ENCODE measurements at regions not wholly inside any gene's neighbourhood (a gene's known extent, or its start where the extent isn't known, plus 50 kb on each side); places are given as distances from the start of the nearest gene placed in this dataset.

DNA sequence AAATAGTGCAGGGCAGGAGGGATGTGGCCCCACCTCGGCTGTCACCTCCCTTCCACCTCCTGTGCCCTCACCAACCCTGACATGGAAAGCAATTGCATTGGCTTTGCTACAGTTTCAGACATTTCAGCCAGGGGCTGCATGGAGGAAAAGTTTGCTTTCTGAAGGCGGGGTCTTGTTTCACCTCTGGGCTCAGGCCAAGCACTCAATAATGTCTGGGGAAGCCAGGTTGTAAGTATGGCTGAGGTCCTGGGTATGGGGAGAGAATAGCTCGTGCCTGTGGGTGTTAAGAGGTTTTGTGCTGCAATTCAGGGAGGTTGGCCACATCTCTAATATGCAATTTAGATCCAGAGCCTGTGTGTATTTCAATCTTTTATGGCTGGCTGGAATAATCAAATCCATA lies 238.4 kb upstream of the MKI67 start:
- Mint-ChIP-seq H3K9me3 (no peaks in the 10 kb centered on the region), H3K4me1 (no peaks in the 10 kb centered on the region), H3K4me3 (no peak overlapping the region), H3K27me3 (no peaks in the 10 kb centered on the region), H3K36me3 (ENCODE audit: low read depth) (no peaks in the 10 kb centered on the region), H3K27ac (no peak overlapping the region)
- peak; percentile 24 for DNase-seq
- intact Hi-C loops (cut with micrococcal nuclease), result no loop called here

- H3K27ac Mint-ChIP-seq, result no peak overlapping the region
- H3K4me3 Mint-ChIP-seq, result no peak overlapping the region
- no peaks in the 10 kb centered on the region for H3K36me3 Mint-ChIP-seq (ENCODE audit: low read depth)
- H3K9me3 Mint-ChIP-seq, result no peaks in the 10 kb centered on the region
- peak; percentile 21 for DNase-seq
- H3K27me3 Mint-ChIP-seq, result peaks cover 3% of the 10 kb centered on the region
- intact Hi-C loops (cut with micrococcal nuclease), result no loop called here
- no peaks in the 10 kb centered on the region for H3K4me1 Mint-ChIP-seq
Measured at GRCh38 chr10:128365156-128365725, 239.0 kb upstream of the MKI67 start.

DNA sequence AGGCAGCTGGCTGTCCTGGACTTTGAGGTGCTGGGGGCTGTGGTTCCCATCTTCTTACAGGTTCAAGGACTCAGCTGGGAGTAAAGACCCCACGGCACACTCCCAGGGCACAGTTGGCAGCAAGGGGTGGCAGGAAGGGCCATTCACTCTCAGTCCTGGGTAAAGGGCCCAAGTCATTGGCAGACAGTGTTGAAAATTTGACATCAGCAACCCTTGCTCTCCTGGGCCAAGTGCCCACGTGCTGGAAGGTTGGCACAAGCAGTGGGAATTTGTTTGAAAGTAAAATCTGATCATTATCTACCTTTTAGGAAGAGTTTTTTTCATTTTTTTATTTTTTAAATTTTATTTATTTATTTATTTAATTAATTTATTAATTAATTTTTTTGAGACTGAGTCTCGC lies 241.6 kb upstream of the MKI67 start:
- H3K36me3 Mint-ChIP-seq (ENCODE audit: low read depth), result no peaks in the 10 kb centered on the region
- peaks cover 11% of the 10 kb centered on the region for H3K27me3 Mint-ChIP-seq
- no peaks in the 10 kb centered on the region for H3K9me3 Mint-ChIP-seq
- no peak overlapping the region for H3K4me3 Mint-ChIP-seq
- no peak for DNase-seq
- H3K27ac Mint-ChIP-seq, result no peak overlapping the region
- peaks cover 4% of the 10 kb centered on the region for H3K4me1 Mint-ChIP-seq
- intact Hi-C loops (cut with micrococcal nuclease), result no loop called here

- Mint-ChIP-seq H3K27me3 (peaks cover 11% of the 10 kb centered on the region), H3K36me3 (ENCODE audit: low read depth) (no peaks in the 10 kb centered on the region), H3K9me3 (no peaks in the 10 kb centered on the region), H3K4me3 (no peak overlapping the region), H3K27ac (no peak overlapping the region), H3K4me1 (peaks cover 13% of the 10 kb centered on the region)
- no peak for DNase-seq
- intact Hi-C loops (cut with micrococcal nuclease), result no loop called here
Measured at GRCh38 chr10:128369101-128369650, 243.0 kb upstream of the MKI67 start.

GRCh38 chr10:128373071-128373749 lies 247.0 kb upstream of the MKI67 start:
- intact Hi-C loops (cut with micrococcal nuclease), result no loop called here
- Mint-ChIP-seq H3K36me3 (ENCODE audit: low read depth) (no peaks in the 10 kb centered on the region), H3K9me3 (no peaks in the 10 kb centered on the region), H3K4me1 (peaks cover 13% of the 10 kb centered on the region), H3K4me3 (peak overlapping the region; percentile 29), H3K27me3 (peaks cover 15% of the 10 kb centered on the region), H3K27ac (no peak overlapping the region)
- DNase-seq, result peak; percentile 67

GRCh38 chr10:128373831-128374230 lies 247.6 kb upstream of the MKI67 start:
- Mint-ChIP-seq H3K36me3 (ENCODE audit: low read depth) (no peaks in the 10 kb centered on the region), H3K4me3 (no peak overlapping the region), H3K9me3 (no peaks in the 10 kb centered on the region), H3K27ac (no peak overlapping the region), H3K27me3 (peaks cover 15% of the 10 kb centered on the region), H3K4me1 (peaks cover 13% of the 10 kb centered on the region)
- no peak for DNase-seq
- intact Hi-C loops (cut with micrococcal nuclease), result no loop called here

- H3K27ac Mint-ChIP-seq, result no peak overlapping the region
- intact Hi-C loops (cut with micrococcal nuclease), result no loop called here
- DNase-seq, result no peak
- no peaks in the 10 kb centered on the region for H3K9me3 Mint-ChIP-seq
- no peak overlapping the region for H3K4me3 Mint-ChIP-seq
- peaks cover 13% of the 10 kb centered on the region for H3K4me1 Mint-ChIP-seq
- H3K36me3 Mint-ChIP-seq (ENCODE audit: low read depth), result no peaks in the 10 kb centered on the region
- peaks cover 13% of the 10 kb centered on the region for H3K27me3 Mint-ChIP-seq
Measured at GRCh38 chr10:128375171-128375570, 248.9 kb upstream of the MKI67 start.

GRCh38 chr10:128377364-128377987 lies 251.3 kb upstream of the MKI67 start:
- no peak overlapping the region for H3K4me3 Mint-ChIP-seq
- DNase-seq, result no peak
- intact Hi-C loops (cut with micrococcal nuclease), result no loop called here
- no peaks in the 10 kb centered on the region for H3K36me3 Mint-ChIP-seq (ENCODE audit: low read depth)
- H3K27me3 Mint-ChIP-seq, result peaks cover 4% of the 10 kb centered on the region
- no peak overlapping the region for H3K27ac Mint-ChIP-seq
- H3K9me3 Mint-ChIP-seq, result no peaks in the 10 kb centered on the region
- peaks cover 9% of the 10 kb centered on the region for H3K4me1 Mint-ChIP-seq

DNA sequence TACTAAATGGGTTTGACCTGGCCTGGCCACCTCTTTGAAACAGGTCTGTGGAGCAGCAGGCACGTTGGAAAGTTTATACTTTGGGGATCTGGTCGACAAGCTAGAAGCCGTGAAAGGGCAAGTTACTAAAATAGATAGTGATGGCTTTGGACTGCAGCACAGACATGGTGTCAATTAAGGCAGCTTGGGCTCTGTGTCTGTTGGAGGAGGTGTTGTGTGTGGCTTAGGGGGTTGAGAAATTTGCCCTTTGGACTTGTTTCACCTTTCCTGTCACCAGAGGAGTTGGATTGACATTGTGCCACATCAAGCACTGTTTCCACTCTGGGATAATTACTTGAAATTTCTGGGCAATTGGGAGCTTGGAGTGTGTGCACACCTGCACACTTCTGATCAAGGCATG lies 251.8 kb upstream of the MKI67 start:
- Mint-ChIP-seq H3K4me3 (no peak overlapping the region), H3K27ac (no peak overlapping the region), H3K9me3 (no peaks in the 10 kb centered on the region), H3K27me3 (peaks cover 4% of the 10 kb centered on the region), H3K4me1 (peaks cover 7% of the 10 kb centered on the region), H3K36me3 (ENCODE audit: low read depth) (no peaks in the 10 kb centered on the region)
- DNase-seq, result no peak
- intact Hi-C loops (cut with micrococcal nuclease), result no loop called here

DNA sequence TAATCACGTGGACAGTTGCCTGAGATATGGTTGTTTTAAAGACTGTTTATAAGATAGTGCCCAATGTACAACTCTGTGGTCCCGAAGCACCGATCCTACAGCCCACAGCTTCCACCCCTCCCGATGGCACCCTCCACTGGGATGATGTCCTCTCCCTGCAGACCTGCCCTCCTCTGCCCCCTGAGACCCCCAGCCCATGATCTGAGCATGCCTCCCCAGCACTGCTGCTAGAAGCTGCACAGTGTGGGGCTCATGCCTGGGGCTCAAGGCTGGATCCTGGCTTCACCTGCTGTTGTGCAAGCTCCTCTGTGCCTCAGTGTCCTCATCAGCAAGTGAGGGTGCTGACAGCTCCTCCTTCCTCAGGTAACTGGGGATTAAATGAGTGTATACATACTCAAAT lies 254.7 kb upstream of the MKI67 start:
- no peaks in the 10 kb centered on the region for H3K9me3 Mint-ChIP-seq
- H3K27ac Mint-ChIP-seq, result no peak overlapping the region
- intact Hi-C loops (cut with micrococcal nuclease), result no loop called here
- H3K4me1 Mint-ChIP-seq, result no peaks in the 10 kb centered on the region
- H3K36me3 Mint-ChIP-seq (ENCODE audit: low read depth), result no peaks in the 10 kb centered on the region
- H3K27me3 Mint-ChIP-seq, result peaks cover 3% of the 10 kb centered on the region
- no peak overlapping the region for H3K4me3 Mint-ChIP-seq
- no peak for DNase-seq

GRCh38 chr10:128382225-128382624 lies 256.0 kb upstream of the MKI67 start:
- H3K27ac Mint-ChIP-seq, result no peak overlapping the region
- DNase-seq, result no peak
- H3K9me3 Mint-ChIP-seq, result no peaks in the 10 kb centered on the region
- no peaks in the 10 kb centered on the region for H3K36me3 Mint-ChIP-seq (ENCODE audit: low read depth)
- intact Hi-C loops (cut with micrococcal nuclease), result no loop called here
- H3K4me3 Mint-ChIP-seq, result no peak overlapping the region
- no peaks in the 10 kb centered on the region for H3K4me1 Mint-ChIP-seq
- H3K27me3 Mint-ChIP-seq, result no peaks in the 10 kb centered on the region

DNA sequence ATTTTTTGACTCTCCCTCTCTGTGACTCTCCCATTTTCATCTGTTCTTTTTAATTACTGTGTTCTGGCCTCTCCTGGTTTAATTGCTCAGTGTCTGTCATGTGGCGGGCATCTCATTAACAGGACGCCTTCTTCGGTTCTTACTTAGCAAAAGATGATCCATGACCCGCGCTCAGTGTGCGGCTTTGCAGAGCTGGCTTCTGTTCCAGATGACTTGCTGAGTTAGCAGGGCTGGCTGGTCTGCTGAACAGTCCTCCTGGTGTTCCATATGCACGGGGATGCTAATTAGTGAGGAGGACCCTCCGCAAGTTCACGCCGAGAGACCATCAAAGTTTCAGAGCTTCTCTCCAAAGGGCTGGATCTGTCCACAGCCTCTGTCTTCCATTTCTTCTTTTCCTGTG lies 258.6 kb upstream of the MKI67 start:
- intact Hi-C loops (cut with micrococcal nuclease), result no loop called here
- Mint-ChIP-seq H3K9me3 (no peaks in the 10 kb centered on the region), H3K4me1 (no peaks in the 10 kb centered on the region), H3K27me3 (no peaks in the 10 kb centered on the region), H3K4me3 (no peak overlapping the region), H3K36me3 (ENCODE audit: low read depth) (no peaks in the 10 kb centered on the region), H3K27ac (no peak overlapping the region)
- DNase-seq, result no peak

DNA sequence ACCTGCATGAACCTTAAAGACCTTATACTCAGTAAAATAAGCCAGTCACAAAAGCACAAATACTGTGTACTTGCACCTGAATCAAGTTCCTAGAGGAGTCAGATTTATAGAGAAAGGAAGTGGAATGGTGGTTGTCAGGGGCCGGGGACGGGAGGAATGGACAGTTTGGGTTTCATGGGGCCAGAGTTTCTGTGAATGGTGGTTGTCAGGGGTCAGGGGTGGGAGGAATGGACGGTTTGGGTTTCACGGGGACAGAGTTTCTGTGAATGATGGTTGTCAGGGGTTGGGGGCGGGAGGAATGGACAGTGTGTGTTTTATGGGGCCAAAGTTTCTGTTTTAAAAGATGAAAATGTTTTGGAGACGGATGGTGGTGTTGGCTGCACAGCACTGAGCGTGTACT lies 260.0 kb upstream of the MKI67 start:
- no peaks in the 10 kb centered on the region for H3K36me3 Mint-ChIP-seq (ENCODE audit: low read depth)
- no peaks in the 10 kb centered on the region for H3K9me3 Mint-ChIP-seq
- no peak for DNase-seq
- intact Hi-C loops (cut with micrococcal nuclease), result no loop called here
- no peaks in the 10 kb centered on the region for H3K4me1 Mint-ChIP-seq
- no peak overlapping the region for H3K4me3 Mint-ChIP-seq
- H3K27ac Mint-ChIP-seq, result no peak overlapping the region
- H3K27me3 Mint-ChIP-seq, result no peaks in the 10 kb centered on the region

DNA sequence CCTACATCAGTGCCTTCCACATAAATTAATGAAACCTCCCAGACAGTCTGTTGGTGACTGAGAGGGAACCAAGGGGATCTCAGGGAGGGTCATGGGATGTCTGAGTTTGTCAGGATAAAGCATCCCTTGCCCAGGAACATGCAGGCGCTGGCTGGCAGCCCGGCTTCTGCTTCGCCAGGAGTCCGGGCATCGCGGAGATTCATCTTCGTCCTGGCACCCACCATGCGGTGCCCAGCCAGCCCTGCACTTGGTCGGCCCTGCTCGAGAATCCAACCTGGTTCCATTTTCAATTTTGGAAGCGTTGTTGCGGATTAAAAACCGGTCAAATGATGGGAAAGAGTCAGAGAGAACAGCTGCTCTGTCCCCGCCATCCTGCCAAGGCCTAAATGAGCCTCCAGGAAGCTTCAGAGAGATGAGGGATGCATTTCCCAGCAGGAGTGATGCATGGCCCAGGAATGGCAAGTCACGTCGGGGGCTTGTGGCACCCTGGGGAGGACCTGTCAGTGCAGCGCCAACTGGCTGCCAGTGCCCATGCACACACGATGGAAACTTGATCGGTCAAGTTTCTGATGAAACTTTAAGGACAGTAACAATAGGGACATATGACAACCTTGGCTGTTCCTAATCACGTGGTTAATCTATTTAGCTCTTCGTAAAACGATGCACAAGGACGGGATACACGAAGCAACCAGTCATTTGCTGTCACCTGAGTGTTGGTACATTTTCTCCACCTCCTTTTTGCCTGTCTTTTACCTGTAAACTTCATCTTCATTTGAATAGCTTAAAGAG lies 260.8 kb upstream of the MKI67 start:
- H3K27me3 Mint-ChIP-seq, result no peaks in the 10 kb centered on the region
- H3K36me3 Mint-ChIP-seq (ENCODE audit: low read depth), result no peaks in the 10 kb centered on the region
- no peak overlapping the region for H3K4me3 Mint-ChIP-seq
- H3K4me1 Mint-ChIP-seq, result no peaks in the 10 kb centered on the region
- H3K9me3 Mint-ChIP-seq, result no peaks in the 10 kb centered on the region
- no peak overlapping the region for H3K27ac Mint-ChIP-seq
- no peak for DNase-seq
- intact Hi-C loops (cut with micrococcal nuclease), result no loop called here

Measured in activated CD4-positive, alpha-beta T cell treated with anti-CD3 and anti-CD28 coated beads, Interleukin-2, amount 10 ng/mL, durations not matched to agents 24 days and 14 days (primary cell).